ENCODE measurements at regions not wholly inside any gene's neighbourhood (a gene's known extent, or its start where the extent isn't known, plus 50 kb on each side); places are given as distances from the start of the nearest gene placed in this dataset.
"Not testable (repeated sequence)": the region's sequence is repeated elsewhere in the genome, so short reads cannot be mapped to it uniquely, and the experiment has no call there.

GRCh38 chr2:129796801-129797488, 182.5 kb upstream of the RAB6C start:
- no peak for DNase-seq (ENCODE audit: low read depth)

- DNase-seq (ENCODE audit: low read depth), result no peak
Observed at GRCh38 chr2:129797489-129798300, 181.8 kb upstream of the RAB6C start.

- DNase-seq (ENCODE audit: low read depth), result no peak
Observed at GRCh38 chr2:129798301-129798581, 181.2 kb upstream of the RAB6C start.

DNA sequence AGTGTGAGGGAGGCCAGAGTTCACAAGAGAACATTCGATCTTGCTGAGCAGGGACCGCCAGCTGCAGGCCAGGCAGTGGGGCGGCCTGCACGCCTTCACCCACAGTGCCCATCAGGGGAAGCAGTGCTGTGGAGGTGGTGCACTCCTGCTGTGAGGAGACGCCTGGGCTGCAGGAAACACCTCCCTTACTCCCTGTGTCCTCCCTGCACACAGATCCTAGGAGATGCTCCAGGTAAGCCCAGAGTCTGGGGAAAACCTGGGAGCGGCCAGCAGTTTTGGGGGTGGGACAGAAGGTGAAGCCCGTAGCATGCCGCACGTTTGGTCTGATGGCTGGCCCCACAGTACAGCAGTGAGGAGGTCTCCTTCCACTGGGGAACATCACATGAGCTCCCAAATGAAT, 180.8 kb upstream of the RAB6C start:
- no peak for DNase-seq (ENCODE audit: low read depth)

GRCh38 chr2:129799036-129799958, 180.2 kb upstream of the RAB6C start:
- no peak for DNase-seq (ENCODE audit: low read depth)

DNA sequence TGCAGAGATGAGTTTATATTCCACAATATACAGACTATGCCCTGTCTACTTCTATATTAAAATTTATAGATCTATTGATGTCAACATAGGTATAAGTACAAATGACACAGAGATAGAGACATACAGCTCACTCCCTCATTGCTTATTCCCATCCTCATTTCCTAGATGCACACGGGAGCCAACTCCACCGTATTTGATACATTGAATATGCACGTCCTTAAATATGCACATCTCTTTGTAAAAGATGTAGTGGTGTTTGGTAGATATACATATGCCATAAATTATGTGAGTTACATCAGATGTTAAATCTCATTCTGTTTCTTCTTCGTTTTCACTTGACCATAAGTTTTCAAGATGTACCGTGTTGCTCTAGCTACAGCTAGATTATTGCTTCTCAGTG, 179.2 kb upstream of the RAB6C start:
- DNase-seq (ENCODE audit: low read depth), result no peak

- no peak for DNase-seq (ENCODE audit: low read depth)
Observed at GRCh38 chr2:129800686-129801085, 178.8 kb upstream of the RAB6C start.

DNA sequence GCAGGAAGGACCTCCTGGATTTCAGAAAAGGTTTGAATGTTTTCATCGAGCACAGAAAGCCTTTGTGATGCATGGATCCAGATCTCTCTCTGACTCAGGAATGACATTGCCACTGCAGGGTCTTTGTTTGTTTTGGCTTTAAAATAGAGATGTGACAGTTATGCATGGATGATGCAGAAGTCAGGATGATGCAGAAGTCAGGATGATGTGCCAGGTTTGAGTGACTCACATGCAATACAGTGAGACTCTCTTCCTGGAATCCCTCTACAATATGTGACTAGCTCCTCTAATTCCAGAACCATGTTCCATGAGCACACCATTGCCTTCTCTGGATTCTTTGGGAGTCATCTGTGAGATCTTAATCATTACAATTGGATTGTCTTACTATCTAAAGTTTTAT, 177.9 kb upstream of the RAB6C start:
- DNase-seq (ENCODE audit: low read depth), result no peak

DNA sequence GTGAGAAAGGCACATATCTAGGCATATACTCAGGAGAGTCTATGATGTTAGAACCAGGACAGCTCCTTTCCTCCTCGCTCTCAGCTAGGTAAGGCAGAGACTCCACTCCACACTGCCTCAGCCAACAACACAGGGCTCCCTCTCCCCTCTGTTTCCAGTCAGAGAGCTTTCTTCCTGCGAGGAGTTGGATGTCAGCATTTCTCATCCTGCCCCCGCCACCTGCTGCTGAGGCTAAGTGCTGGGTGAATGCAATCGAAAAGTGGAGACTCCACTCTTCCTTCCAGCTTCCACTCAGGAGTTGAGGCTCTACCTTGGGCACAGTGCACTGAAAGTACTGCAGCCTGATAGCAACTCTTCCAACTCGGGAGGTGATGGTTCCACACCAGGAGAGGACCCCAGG, 177.2 kb upstream of the RAB6C start:
- DNase-seq (ENCODE audit: low read depth), result no peak

GRCh38 chr2:129803032-129803431, 176.4 kb upstream of the RAB6C start:
- no peak for DNase-seq (ENCODE audit: low read depth)

DNA sequence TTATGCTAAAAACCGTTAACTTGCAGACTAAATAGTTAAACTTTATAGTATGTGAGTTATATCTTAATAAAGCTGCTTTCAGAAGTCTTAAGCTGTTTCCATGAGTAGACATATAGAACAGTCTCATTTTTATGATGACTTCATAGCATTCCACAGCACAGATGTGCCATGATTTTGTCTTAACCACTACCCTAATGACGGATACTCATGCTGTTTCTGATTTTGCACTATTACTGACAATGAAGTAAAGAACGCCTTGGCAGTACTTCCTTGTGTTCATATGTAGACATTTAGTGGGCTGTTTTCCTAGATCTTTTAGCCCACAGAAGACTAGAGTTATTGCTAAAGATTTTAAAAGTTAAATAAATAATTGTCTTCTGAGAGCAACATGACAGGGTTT, 175.6 kb upstream of the RAB6C start:
- DNase-seq (ENCODE audit: low read depth), result no peak

- no peak for DNase-seq (ENCODE audit: low read depth)
Observed at GRCh38 chr2:129805899-129806298, 173.6 kb upstream of the RAB6C start.

GRCh38 chr2:129806317-129806716, 173.1 kb upstream of the RAB6C start:
- DNase-seq (ENCODE audit: low read depth), result no peak

GRCh38 chr2:129806990-129807389, 172.5 kb upstream of the RAB6C start:
- no peak for DNase-seq (ENCODE audit: low read depth)

DNA sequence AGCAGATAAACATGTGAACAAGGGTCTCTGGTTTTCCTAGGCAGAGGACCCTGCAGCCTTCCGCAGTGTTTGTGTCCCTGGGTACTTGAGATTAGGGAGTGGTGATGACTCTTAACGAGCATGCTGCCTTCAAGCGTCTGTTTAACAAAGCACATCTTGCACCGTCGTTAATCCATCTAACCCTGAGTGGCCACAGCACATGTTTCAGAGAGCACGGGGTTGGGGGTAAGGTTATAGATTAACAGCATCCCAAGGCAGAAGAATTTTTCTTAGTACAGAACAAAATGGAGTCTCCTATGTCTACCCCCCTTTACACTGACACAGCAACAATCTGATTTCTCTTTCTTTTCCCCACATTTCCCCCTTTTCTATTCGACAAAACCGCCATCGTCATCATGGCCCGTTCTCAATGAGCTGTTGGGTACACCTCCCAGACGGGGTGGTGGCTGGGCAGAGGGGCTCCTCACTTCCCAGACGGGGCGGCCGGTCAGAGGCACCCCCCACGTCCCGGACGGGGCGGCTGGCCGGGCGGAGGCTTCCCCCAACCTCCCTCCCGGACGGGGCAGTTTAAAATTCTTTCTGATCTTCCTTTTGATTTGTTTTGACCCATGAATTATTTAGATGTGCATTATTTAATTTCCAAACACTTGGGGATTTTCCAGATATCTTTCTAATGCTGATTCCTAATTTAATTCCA, 171.7 kb upstream of the RAB6C start:
- DNase-seq (ENCODE audit: low read depth), result not testable (repeated sequence)

- no peak for DNase-seq (ENCODE audit: low read depth)
Observed at GRCh38 chr2:129810521-129810920, 168.9 kb upstream of the RAB6C start.

- no peak for DNase-seq (ENCODE audit: low read depth)
Observed at GRCh38 chr2:129812071-129812470, 167.4 kb upstream of the RAB6C start.

DNA sequence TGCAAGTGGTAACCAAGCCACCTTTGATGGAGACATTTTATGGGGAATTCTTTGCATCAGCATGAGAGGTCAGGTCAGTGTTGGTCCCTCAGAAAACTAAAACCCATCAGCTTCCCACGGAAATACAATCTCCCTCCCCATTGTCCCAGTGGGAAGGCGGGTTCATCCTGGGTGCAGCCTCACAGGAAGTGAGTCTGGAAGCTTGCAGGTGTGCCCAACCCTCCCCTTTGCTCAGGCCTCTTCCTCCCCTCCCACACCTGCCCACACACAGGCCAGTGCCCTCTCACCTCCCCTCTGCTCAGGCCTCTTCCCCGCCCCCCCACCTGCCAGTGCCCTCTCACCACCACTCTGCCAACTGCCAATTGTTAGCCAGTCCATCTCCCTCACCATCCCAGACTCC, 166.8 kb upstream of the RAB6C start:
- DNase-seq (ENCODE audit: low read depth), result no peak

DNA sequence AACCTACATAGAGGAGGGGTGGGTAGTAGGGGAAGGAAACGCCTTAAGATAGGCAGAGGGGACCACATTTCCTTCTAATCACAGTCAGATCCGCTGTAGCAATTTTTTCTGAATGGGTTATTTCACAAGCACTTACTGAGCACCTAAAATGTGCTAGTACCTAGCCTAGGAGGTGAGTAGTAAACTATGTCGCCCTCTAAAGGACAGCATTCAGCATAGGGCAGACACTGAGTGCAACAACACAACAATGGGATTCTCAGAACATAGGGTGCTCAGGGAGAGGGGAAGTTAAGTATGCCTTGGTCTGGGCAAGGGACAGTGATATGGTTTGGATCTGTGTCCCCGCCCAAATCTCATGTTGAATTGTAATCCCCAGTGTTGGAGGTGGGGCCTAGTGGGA, 166.1 kb upstream of the RAB6C start:
- DNase-seq (ENCODE audit: low read depth), result no peak

DNA sequence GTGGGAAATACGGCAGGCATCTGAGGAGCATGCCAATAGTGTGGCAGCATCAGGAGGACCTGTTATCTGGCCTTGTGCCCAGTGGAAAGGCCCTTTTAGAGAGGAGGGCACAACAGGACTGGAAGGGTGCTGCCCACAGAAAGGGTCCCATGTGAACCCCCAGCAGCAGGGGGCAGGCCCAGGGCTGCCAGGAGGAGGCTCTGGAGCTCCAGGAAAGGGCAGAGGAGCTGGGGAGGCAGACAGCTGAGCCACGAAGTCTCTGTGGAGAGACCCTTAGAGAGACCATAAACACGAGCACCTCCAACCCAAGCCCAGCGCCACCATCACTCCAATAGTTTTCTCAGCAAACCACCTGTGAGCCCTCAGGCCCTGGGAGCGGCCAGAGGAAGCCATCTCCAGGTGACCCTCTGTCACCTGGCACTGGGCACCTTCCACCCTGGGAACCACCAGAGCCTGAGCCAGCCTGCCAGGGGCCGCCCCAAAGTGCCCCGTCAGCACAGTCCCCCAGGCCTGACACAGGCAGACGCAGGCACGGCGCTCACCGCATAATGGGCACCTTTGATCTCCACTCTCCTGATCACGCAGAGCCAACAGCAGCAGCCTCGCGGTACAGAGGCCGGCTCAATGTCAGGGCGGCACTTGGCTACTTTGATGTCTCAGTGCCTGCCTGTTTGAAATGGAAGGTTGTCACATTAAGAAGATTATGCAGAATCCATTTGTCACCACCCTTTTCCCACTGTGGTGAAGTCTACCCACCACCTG, 162.5 kb upstream of the RAB6C start:
- DNase-seq (ENCODE audit: low read depth), result no peak

- DNase-seq (ENCODE audit: low read depth), result no peak
Observed at GRCh38 chr2:129819855-129820254, 159.6 kb upstream of the RAB6C start.

GRCh38 chr2:129820908-129821307, 158.6 kb upstream of the RAB6C start:
- DNase-seq (ENCODE audit: low read depth), result no peak

Data from stimulated activated CD8-positive, alpha-beta memory T cell treated with anti-CD3 and anti-CD28 coated beads, Interleukin-12 subunit alpha, Interleukin-12 subunit beta, amount 100 ng/mL, for 1 hour (primary cell).